NCI-H526 (cell line): ENCODE measurements at regions not wholly inside any gene's neighbourhood (a gene's known extent, or its start where the extent isn't known, plus 50 kb on each side); places are given as distances from the start of the nearest gene placed in this dataset.

Source experiments
- DNase-seq, 2 experiments: peaks; one replicate each; lab custom pipeline; 2025; lab: John Stamatoyannopoulos, UW

DNA sequence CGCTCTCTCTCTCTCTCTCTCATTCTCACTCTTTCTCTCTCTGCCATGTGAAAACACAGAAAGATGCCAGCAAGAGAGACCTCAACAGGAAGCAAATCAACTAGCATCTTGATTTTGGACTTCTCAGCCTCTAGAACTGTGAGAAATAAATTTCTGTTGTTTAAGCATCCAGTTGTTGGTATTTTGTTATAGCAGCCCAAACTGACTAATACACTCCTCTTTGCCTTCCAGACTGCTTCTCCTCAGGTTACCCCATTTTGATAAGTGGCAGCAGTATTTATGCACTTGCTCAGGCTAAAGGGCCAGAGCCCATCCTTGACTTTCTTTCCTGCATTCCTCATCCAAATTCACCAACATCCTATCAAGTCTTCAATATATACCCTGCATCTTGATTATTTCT, 76.6 kb upstream of the NANOGP8 start:
- DNase-seq, result no peak

DNA sequence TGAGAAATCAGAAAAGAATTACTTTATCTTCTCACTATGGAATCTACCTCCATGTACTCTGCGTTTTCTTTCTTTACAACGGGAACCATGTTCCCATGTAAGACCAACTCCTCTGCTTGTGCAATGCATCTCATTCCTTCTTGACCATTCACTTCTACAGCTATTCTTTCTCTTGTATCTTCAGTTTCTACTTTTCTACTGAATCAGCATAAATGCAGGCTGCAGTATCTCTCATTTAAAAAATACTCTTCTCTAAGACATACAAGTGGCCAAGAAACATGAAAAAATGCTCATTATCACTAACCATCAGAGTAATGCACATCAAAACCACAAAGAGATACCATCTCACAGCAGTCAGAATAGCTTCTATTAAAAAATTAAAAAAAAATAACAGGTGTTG, 74.1 kb upstream of the NANOGP8 start:
- no peak for DNase-seq

DNA sequence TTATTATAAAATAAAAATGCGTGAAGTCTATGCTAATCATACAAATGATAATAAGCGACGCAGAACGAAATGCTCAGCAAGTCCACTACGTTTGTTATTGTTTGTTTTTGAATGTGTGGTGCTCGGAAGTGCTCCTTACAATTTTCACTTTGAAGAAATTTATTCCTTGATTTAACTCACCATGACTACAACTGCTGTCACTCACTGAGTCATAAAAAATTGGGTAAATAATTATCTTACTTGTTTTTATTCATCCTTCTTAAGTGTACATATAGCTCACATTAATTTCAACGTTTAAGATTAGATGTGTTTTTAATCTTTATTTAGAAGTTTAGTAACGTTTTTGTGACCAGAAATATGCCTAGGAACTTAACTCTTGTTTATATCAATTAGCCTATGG, 66.7 kb upstream of the NANOGP8 start:
- no peak for DNase-seq

DNA sequence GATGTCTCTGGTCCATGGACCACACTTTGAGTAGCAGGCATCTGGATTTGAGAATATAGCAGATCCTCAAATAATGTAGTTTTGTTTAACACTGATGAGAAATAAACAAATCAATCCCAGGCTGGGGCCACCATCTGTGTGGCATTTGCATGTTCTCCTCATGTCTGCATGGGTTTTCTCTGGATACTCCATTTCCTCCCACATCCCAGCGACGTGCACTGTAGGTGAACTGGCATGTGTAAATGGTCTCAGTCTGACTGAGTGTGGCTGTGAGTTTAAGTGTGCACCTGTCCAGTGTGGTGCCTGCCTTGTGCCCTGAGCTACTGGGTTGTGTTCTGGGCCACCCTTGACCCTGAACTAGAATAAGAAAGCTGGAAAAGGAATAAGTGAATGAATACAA, 66.3 kb upstream of the NANOGP8 start:
- peak in 1 of 2 experiments; percentile 53 for DNase-seq

DNA sequence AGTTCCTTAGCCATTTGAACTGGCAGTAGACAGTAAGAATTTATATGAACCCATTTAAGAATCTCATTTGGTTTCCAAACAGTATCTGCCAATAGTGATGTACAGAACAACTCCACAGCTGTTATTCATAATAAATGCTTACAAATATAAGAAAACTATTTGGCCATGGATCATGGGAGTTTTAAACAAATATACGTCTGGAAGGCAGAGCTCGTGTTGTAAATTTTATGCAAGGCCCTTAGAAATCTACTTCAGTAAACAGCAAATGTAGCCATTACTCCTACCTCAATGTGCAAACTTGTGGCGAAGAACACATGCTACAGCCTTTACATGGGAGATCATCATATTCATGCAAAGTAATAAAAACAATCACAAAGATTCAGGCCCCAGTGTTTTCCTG, 65.3 kb upstream of the NANOGP8 start:
- no peak for DNase-seq

DNA sequence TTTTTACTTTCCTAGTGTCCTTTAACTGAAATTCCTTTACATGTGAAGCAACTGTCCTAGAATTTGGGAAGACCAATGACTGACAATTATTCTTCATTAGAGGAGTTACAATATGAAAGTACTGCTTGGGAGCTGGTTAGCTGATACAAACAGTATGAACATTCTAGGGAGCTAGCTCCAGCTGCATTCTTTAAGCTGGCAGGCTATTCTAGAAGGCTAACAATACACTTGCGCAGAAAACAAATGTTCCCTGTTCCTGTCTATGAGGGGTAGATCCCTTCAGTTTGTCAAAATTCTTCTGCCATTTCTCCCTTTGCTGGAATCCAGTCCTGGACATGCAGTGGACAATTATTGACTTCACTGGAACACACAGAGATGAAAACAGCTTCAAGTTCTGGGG, 60.2 kb upstream of the NANOGP8 start:
- no peak for DNase-seq

DNA sequence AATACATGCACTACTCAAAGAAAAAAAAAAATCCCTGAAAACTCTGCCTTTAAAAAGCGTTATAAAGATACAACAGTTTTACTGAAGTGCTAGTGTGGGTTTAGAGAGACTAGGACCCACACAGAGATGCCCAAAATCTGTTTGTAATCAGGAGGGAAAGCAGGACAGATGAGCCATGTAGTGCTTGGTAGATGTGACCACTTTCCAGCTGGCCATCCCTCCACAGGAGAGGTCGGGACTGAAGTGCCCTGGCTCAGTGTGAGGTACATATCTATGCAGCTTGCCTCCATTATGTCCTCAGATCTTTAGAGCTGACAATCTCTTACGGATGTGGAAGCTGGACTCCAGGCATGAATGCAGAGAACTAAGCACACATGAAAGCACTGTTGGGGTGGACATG, 57.5 kb upstream of the NANOGP8 start:
- DNase-seq, result no peak

DNA sequence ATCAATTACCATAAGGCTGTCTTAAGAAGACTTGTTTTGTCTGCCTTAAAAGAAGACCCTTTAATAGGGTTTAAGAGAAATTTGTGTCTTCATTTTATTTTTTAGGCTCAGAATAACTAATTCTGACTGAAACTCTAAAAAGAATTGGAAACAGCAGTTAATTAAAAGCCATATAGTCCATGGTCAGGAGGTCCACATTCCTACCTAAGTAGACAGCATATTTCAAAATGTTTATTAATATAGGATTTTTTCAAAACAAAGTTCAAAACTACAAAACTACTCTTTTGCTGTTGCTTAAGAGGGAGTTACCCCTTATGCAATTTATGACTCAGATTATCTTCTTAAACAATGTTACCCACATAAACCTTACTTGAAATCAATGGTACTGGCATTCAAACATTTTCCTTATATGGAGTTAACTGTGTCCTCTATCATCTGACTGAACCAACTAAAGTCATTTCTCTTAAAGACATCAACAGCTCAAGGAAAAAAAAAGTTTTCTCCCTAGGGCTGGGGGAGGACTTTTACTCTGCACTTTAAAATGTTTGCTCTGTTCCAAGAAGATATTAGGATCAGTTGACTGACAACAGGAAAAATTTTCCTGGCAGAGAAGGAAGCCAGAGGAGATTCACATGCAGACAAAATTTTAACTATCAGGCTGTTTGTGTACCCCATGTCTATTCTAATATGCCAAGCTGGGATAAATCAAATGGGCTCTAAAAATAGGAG, 56.8 kb upstream of the NANOGP8 start:
- no peak for DNase-seq

DNA sequence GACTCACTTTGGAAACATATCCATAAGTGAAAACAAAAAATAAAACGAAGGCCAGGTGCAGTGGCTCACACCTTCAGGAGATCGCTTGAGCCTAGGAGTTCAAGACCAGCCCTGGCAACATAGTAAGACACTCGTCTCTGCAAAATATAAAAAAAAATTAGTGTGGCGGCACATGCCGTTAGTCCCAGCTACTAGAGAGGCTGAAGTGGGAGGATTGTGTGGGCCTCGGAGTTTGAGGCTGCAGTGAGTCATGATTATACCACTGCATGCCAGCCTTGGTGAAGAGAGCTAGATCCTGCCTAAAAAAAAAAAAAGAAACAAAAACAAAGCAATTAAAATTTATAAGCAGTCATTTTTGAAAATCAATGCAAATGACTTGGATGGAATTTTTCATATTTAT, 54.7 kb upstream of the NANOGP8 start:
- DNase-seq, result no peak

DNA sequence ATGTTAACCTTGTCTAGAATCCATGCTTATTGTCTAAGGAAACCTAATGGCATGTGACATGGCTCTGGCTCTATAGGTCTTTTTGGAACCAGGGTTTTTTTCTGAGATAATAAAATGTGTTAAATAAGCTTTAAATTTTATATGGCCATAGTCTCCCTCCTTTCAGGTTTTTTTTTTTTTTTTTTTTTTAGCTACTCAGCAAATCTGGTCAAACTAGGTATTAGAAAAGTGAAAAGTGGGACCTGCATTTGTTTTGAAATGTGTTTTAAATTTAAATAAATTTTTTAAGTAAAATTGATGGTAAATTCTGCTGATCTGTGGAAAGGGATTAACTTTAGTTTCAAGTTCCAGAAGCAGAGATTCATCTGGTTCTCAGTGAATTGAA, 52.1 kb upstream of the NANOGP8 start:
- DNase-seq, result no peak

DNA sequence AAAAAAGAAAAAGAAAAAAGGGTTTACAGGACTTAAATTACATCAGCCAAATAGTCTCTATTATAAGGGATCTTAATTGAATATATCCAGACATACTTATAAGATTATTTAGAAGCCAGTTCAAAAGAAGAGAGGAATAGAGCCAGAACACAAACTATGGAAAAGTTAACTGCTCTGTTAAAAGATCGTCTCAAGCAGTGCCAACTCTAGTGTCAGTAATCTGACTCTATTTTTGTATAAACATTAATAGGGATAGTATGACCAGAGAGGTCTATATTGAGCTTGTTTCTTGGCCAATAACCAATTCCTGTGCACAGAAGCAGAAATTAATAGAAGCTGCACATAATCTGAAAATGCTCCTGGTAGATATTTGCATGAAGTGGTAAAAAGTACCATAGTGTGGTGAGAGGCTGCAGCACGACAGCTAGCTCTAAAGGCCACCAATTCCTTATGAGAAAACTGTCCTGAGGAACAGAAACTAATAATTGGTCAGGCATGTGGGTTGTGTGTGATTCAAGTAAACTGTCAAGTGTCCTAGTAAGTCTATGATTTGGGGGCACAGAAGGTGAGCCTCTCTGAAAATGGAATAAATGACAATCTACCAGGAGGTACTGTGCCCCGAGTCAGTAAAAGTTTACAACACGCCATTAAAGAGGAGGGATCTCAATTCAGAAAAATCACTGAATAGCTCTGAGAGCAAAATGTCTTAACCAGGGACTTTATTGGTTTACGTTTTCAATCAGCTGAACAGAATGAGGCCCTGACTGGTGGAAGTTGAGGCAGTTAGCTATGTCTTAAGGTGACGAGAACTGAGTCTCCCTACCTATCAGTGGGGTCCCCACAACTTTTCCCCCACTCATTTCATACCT, 51.5 kb upstream of the NANOGP8 start:
- no peak for DNase-seq
